Right lobe of liver (tissue), 6 donors: ENCODE measurements at regions not wholly inside any gene's neighbourhood (a gene's known extent, or its start where the extent isn't known, plus 50 kb on each side); places are given as distances from the start of the nearest gene placed in this dataset.

Source experiments
- ATAC-seq, 4 donors: fragments of 200-7000 bp; cut with Tn5 transposase; one replicate each; pipeline ENCODE4 v1.9.1; 2020; ENCODE audit warnings: mild to moderate bottlenecking in 4 of 4, moderate library complexity in 4 of 4
- DNase-seq, 3 donors: peaks; one replicate each; pipeline ENCODE4 v3.0.0-alpha.2; 2020
- H3K27ac ChIP-seq, 3 donors: fragments of 200-600 bp; one replicate each; pipeline ENCODE4 v1.8.0; 2022
- H3K27me3 ChIP-seq, 2 donors: fragments of 200-600 bp; one replicate each; pipeline ENCODE4 v1.8.0; 2022
- H3K36me3 ChIP-seq, 4 donors: fragments of 200-600 bp; sonication (generic) in 1 of 4; one replicate each; pipeline versions ENCODE4 v1.5.1 to v1.8.0; 2017 to 2022; ENCODE audit warnings: control low read depth in 1 of 4
- H3K4me1 ChIP-seq, 4 donors: fragments of 200-600 bp; sonication (generic) in 1 of 4; one replicate each; pipeline versions ENCODE4 v1.5.1 to v1.8.0; 2017 to 2022; ENCODE audit warnings: control low read depth in 1 of 4
- H3K4me3 ChIP-seq, 3 donors: fragments of 200-600 bp; one replicate each; pipeline ENCODE4 v1.8.0; 2022
- H3K9me3 ChIP-seq, 4 donors: fragments of 200-600 bp; sonication (generic) in 1 of 4; one replicate each; pipeline versions ENCODE4 v1.5.1 to v1.8.0; 2017 to 2022; ENCODE audit warnings: control low read depth in 1 of 4
- POLR2A ChIP-seq: fragments of 450-650 bp; IDR thresholded peaks from one replicate; pipeline ENCODE4 v1.6.1; 2017; ENCODE audit warnings: antibody characterized with exemption, mild to moderate bottlenecking
- WGBS: methylation state at CpG from one replicate; pipeline ENCODE4 v1.1.6; 2018; ENCODE audit warnings: low coverage, low lambda C conversion rate; ENCODE audit not compliant: insufficient coverage; ENCODE audit errors: missing lambda C conversion rate; 5-methylcytosine and 5-hydroxymethylcytosine counted together
- intact Hi-C, 2 donors: fragments of 100-400 bp; cut with DNase I; formaldehyde crosslinking; loops; one replicate each; pipeline versions ENCODE4 v1.11.2 to v1.14.1; 2022
- TF ChIP-seq, protein P1 (sequence below), 4 donors: fragments of 200-600 bp in 3 of 4; fragments of 450-650 bp in 1 of 4; IDR thresholded peaks; one replicate each; pipeline versions ENCODE4 v1.5.1 to v1.8.0; 2016 to 2022; ENCODE audit warnings: antibody characterized with exemption in 4 of 4, mild to moderate bottlenecking in 2 of 4
- donor health status: DM: no; HTN: yes; CAD: no.
- donor health status: DM: no; HTN: no; CAD: no.
- donor health status: DM: no; HTN: no; CAD: no.
- donor health status: DM: no; HTN: yes; CAD: no.
- donor health status: DM: no; HTN: yes; CAD: no.

DNA sequence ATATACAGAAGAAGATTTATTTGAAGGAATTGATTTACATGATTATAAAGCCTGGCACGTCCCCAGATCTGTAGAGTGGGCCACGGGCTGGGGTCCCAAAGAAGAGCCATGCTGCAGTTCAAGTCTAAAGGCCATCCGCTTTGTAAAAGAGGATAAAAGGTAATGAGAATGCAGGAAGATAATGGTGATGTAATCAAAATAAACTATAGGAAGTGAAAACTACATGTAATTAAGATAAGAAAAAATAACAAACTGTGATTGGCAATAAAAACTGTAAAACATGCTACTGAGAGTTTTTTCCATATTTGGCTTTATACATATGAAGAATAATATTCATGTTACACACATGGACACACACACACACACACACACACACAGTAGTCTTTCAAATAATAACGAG lies 59.0 kb upstream of the TMEFF2 start:
- Histone ChIP-seq H3K36me3 (no peaks in the 10 kb centered on the region), H3K27ac (no peak overlapping the region), H3K4me3 (no peak overlapping the region), H3K4me1 (no peaks in the 10 kb centered on the region), H3K27me3 (no peaks in the 10 kb centered on the region), H3K9me3 (no peaks in the 10 kb centered on the region)
- DNase-seq (no peak), ATAC-seq (no peak)
- WGBS = 56% methylated on average over 4 of the region's 4 CpGs
- intact Hi-C loops = no loop called here
- no peak for TF ChIP-seq POLR2A
- TF ChIP-seq, protein P1, sequence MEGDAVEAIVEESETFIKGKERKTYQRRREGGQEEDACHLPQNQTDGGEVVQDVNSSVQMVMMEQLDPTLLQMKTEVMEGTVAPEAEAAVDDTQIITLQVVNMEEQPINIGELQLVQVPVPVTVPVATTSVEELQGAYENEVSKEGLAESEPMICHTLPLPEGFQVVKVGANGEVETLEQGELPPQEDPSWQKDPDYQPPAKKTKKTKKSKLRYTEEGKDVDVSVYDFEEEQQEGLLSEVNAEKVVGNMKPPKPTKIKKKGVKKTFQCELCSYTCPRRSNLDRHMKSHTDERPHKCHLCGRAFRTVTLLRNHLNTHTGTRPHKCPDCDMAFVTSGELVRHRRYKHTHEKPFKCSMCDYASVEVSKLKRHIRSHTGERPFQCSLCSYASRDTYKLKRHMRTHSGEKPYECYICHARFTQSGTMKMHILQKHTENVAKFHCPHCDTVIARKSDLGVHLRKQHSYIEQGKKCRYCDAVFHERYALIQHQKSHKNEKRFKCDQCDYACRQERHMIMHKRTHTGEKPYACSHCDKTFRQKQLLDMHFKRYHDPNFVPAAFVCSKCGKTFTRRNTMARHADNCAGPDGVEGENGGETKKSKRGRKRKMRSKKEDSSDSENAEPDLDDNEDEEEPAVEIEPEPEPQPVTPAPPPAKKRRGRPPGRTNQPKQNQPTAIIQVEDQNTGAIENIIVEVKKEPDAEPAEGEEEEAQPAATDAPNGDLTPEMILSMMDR (IDR thresholded peaks at IDR 0.05) = no peak

DNA sequence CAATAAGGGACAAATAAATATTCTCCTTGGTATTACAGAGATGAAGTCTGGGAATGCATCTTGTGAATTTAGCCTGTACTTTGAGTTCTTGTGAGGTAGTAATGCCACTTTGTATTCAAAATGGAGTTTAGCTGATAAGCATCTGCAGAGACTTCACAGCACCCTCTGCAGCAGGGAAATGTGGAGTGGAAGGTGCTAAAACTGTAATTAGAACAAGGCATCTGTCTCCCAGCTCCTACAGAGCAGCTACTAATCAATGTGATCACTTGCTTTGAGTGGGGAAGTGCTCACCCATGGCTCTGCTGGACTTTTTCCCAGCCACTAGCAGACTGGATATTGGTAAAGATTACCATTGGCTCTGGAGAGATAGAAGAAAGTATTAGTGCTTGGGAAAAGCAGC lies 56.2 kb upstream of the TMEFF2 start:
- Histone ChIP-seq H3K36me3 (no peaks in the 10 kb centered on the region), H3K4me1 (no peaks in the 10 kb centered on the region), H3K9me3 (no peaks in the 10 kb centered on the region), H3K27ac (no peak overlapping the region), H3K27me3 (no peaks in the 10 kb centered on the region), H3K4me3 (no peak overlapping the region)
- DNase-seq = no peak
- ATAC-seq = no peak
- no peak for TF ChIP-seq POLR2A
- TF ChIP-seq, protein P1 (IDR thresholded peaks at IDR 0.05) = no peak
- intact Hi-C loops = no loop called here

DNA sequence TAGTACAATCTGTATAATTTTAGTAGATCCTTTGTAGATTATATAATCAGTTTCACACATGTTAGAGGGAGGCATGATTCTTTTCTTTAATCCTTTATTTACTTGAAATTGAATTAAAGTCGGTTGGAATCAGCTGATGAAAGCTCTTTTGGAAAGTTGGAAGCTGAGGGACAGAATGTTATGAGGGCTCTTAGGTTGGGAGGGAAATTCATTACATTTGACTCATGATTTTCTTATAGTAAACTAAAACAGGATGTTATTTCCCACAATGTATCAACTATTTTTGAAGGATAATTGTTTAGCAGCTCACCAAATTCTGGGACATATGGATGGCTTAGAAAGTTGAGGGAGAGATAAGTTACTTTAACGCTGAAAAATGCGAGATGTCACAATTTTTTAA lies 52.7 kb upstream of the TMEFF2 start:
- Histone ChIP-seq H3K4me1 (no peaks in the 10 kb centered on the region), H3K27ac (no peak overlapping the region), H3K9me3 (no peaks in the 10 kb centered on the region), H3K27me3 (no peaks in the 10 kb centered on the region), H3K4me3 (no peak overlapping the region), H3K36me3 (no peaks in the 10 kb centered on the region)
- TF ChIP-seq POLR2A = no peak
- TF ChIP-seq, protein P1 (IDR thresholded peaks at IDR 0.05) = no peak
- ATAC-seq (no peak), DNase-seq (no peak)
- WGBS = 53% methylated on average over 3 of the region's 3 CpGs
- intact Hi-C loops = no loop called here

DNA sequence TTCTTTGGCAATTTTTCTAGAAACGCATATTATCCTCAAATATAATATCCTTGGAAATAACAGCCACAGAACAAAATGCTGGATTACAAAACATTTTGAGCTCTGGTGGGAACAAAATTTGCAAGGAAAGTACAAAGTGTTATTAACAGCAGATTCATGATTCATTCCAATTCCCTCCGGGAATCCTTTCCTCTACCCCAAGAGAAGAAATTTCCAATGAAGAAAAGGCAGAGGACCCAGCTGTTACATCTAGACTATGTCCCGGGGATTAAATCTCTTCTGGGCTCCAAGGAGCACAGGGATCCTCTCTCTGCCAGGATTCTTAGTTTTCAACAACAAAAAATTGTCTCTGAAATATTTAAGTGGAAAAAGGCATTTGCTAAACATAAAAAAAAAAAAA lies 51.6 kb upstream of the TMEFF2 start:
- Histone ChIP-seq H3K36me3 (no peaks in the 10 kb centered on the region), H3K4me1 (no peaks in the 10 kb centered on the region), H3K27ac (no peak overlapping the region), H3K4me3 (no peak overlapping the region), H3K9me3 (no peaks in the 10 kb centered on the region), H3K27me3 (no peaks in the 10 kb centered on the region)
- intact Hi-C loops = no loop called here
- DNase-seq (no peak), ATAC-seq (no peak)
- no peak for TF ChIP-seq POLR2A
- TF ChIP-seq, protein P1 (IDR thresholded peaks at IDR 0.05) = no peak
- WGBS = 69% methylated on average over 3 of the region's 3 CpGs

DNA sequence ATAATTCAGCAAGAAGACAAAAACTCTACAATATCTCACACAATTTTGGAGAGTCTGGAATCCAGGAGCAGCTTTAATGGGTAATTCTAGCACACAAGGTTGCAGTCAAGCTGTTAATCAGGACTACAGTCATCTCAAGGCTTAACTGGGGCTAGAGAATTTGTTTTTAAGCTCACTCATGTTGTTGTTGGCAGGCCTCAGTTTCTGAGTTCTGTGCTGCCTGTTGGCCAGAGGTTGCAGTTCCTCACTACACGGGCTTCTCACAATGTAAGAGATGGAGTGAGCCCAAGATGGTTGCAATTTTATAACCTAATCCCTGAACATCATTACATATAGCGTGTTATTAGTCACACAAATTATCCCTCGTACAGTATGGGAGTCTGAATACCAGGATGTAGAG lies 50.6 kb upstream of the TMEFF2 start:
- no peak for DNase-seq

More for the DNA sequence above, 50.6 kb upstream of the TMEFF2 start:
- no peak for ATAC-seq
- Histone ChIP-seq H3K4me1 (no peaks in the 10 kb centered on the region), H3K27me3 (no peaks in the 10 kb centered on the region), H3K27ac (no peak overlapping the region), H3K36me3 (no peaks in the 10 kb centered on the region), H3K9me3 (no peaks in the 10 kb centered on the region), H3K4me3 (no peak overlapping the region)
- intact Hi-C loops = no loop called here
- TF ChIP-seq, protein P1 (IDR thresholded peaks at IDR 0.05) = no peak
- TF ChIP-seq POLR2A = no peak
- 57% methylated on average over 3 of the region's 3 CpGs for WGBS
